LNCAP (cell line): ENCODE measurements at regions not wholly inside any gene's neighbourhood (a gene's known extent, or its start where the extent isn't known, plus 50 kb on each side); places are given as distances from the start of the nearest gene placed in this dataset.

ENCODE experiments used
- TF ChIP-seq, protein P1 (sequence below): fragments of 450-650 bp; IDR thresholded peaks from 2 replicates; pipeline ENCODE4 v1.5.1; 2017; ENCODE audit warnings: mild to moderate bottlenecking

GRCh38 chr3:95151590-95151989 is 1088.7 kb downstream of the NSUN3 start:
- TF ChIP-seq, protein P1, sequence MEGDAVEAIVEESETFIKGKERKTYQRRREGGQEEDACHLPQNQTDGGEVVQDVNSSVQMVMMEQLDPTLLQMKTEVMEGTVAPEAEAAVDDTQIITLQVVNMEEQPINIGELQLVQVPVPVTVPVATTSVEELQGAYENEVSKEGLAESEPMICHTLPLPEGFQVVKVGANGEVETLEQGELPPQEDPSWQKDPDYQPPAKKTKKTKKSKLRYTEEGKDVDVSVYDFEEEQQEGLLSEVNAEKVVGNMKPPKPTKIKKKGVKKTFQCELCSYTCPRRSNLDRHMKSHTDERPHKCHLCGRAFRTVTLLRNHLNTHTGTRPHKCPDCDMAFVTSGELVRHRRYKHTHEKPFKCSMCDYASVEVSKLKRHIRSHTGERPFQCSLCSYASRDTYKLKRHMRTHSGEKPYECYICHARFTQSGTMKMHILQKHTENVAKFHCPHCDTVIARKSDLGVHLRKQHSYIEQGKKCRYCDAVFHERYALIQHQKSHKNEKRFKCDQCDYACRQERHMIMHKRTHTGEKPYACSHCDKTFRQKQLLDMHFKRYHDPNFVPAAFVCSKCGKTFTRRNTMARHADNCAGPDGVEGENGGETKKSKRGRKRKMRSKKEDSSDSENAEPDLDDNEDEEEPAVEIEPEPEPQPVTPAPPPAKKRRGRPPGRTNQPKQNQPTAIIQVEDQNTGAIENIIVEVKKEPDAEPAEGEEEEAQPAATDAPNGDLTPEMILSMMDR = no peak

- TF ChIP-seq, protein P1 = no peak
Measured at GRCh38 chr3:95154766-95155165, 1091.9 kb downstream of the NSUN3 start.

DNA sequence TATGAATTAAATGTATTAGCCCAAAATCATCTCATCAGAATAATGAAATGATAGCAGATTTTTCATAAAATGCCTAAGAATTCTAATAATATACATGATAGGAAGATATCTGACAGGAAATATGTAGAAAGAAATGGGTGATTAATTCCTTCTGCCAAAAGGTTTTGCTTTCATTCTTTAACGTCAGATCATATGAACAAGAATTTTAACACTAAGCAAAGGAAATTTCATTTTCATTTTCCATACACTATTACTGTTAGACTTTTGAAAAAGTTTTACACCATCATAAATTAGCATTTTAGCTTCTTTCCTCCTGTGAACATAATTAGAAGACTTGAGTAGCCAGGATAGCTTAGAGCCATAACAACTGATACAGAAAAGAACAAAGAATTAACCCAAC is 1099.9 kb downstream of the NSUN3 start:
- TF ChIP-seq, protein P1 = no peak

- TF ChIP-seq, protein P1 = no peak
Measured at GRCh38 chr3:95167748-95168147, 1104.9 kb downstream of the NSUN3 start.

- TF ChIP-seq, protein P1 = no peak
Measured at GRCh38 chr3:95168526-95168925, 1105.7 kb downstream of the NSUN3 start.

DNA sequence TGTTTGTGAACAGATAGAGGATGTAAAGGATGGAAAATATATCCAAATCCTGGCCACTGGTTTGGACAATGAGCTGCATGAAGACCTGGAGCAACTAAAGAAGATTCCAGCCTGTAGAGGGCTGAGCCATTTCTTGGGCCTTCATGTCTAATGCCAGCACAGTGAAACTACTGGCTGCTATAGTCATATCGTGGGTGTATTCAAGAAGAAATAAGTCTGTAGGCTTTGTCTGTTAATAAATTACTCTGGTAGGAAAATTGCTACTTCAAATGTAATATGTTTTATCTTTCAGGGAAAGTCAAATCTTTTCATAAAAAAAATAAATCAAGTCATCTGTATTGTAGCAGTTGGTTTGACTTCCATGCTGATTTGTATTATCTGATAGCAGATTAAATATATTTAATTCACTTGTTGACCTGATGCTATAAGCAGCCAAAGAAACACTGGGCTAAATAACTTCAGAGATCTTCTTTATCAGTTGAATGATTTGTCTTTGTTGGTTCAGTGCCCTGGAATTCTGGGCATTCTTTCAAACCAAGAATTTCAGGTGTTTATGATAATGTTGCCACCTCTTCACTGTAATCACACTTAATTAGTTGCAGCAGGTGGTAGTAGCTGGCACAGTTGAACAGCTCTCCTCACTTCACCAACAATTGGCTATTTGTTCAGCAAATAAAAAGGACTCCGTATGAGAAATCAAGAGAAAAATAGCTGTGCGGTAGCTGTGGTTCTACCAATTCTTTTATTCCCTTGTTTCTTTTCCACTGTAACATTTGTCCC is 1109.5 kb downstream of the NSUN3 start:
- TF ChIP-seq, protein P1 = no peak

DNA sequence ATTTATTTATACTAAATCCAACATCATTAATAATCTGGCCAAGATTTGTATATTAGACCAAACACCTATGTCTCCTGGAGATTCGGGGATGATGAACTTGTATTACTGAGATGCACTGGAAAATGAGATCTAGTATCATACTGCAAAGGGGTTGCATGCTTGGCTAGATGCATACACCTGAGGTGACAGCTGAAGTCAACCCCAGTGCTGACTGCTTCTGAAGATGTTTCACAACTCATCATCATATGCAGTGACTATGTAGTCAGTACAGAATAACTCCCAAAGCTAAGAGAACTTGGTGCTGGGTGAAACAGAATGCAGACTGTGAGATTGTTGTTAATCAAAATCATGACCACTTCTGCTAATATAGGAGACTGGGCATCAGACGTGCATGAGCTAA is 1114.2 kb downstream of the NSUN3 start:
- TF ChIP-seq, protein P1 = no peak

- TF ChIP-seq, protein P1 = no peak
Measured at GRCh38 chr3:95184038-95184437, 1121.2 kb downstream of the NSUN3 start.
